ENCODE measurements at regions not wholly inside any gene's neighbourhood (a gene's known extent, or its start where the extent isn't known, plus 50 kb on each side); places are given as distances from the start of the nearest gene placed in this dataset.

- H3K27me3 Mint-ChIP-seq (ENCODE audit: low read depth), result peaks cover 2% of the 10 kb centered on the region
These were observed 78.4 kb upstream of the WNT7B start for GRCh38 chr22:46055181-46055875.

More at GRCh38 chr22:46055181-46055875, 78.4 kb upstream of the WNT7B start:
- Histone ChIP-seq H2BK120ac (ENCODE audit: low read depth, low read length, poor library complexity, severe bottlenecking) (no peak overlapping the region), H3K4me2 (ENCODE audit: insufficient read depth, insufficient read length, low read length) (no peak overlapping the region), H4K91ac (ENCODE audit: insufficient read length, low read depth, low read length) (no peak overlapping the region), H3T11ph (ENCODE audit: low read length) (no peak overlapping the region), H2BK15ac (ENCODE audit: low read depth, low read length) (no peak overlapping the region), H2AK5ac (ENCODE audit: insufficient read length, low read length) (no peak overlapping the region), H4K20me1 (ENCODE audit: control insufficient read depth, insufficient read depth, insufficient read length) (no peaks in the 10 kb centered on the region), H3K27me3 (ENCODE audit: insufficient read depth, low read length) (no peaks in the 10 kb centered on the region), H3K18ac (ENCODE audit: insufficient read length, low read depth, low read length) (no peak overlapping the region), H2AFZ (ENCODE audit: low read length) (no peak overlapping the region), H3K23me2 (ENCODE audit: insufficient read length, low read depth, low read length, poor library complexity, severe bottlenecking) (no peaks in the 10 kb centered on the region), H4K8ac (replicated peaks; ENCODE audit: insufficient read length, low read depth, low read length) (no peak overlapping the region), H3K9me3 (ENCODE audit: control insufficient read depth, low read depth, low read length) (no peaks in the 10 kb centered on the region), H4K5ac (ENCODE audit: insufficient read length, low read depth, low read length) (no peak overlapping the region), H3K27ac (ENCODE audit: insufficient read length, low read depth, low read length) (no peak overlapping the region), H3K23ac (ENCODE audit: insufficient read length, low read depth, low read length) (no peak overlapping the region), H3K56ac (ENCODE audit: insufficient read length, low read depth, low read length) (no peak overlapping the region), H2BK12ac (ENCODE audit: insufficient read length, low read depth, low read length) (no peak overlapping the region), H2BK5ac (ENCODE audit: insufficient read length, low read length) (no peak overlapping the region), H2BK20ac (ENCODE audit: low read depth, low read length, poor library complexity, severe bottlenecking) (no peak overlapping the region), H3K79me2 (ENCODE audit: insufficient read depth, low read length) (no peaks in the 10 kb centered on the region), H3K79me1 (ENCODE audit: insufficient read depth, low read depth, low read length, poor library complexity, severe bottlenecking) (no peaks in the 10 kb centered on the region), H3K9ac (ENCODE audit: extremely low read depth, insufficient read length, low read length) (no peak overlapping the region), H3K14ac (ENCODE audit: insufficient read depth, low read length) (no peak overlapping the region), H3K4me1 (ENCODE audit: insufficient read depth, low read length) (no peaks in the 10 kb centered on the region), H3K4ac (ENCODE audit: low read depth, low read length) (no peak overlapping the region)
- Mint-ChIP-seq H3K27ac (no peak overlapping the region), H3K4me3 (no peak overlapping the region), H3K4me1 (peaks cover 0 to 7% of the 10 kb centered on the region in 2 experiments; a peak in 2 of 4 replicates), H3K9me3 (no peaks in the 10 kb centered on the region), H3K36me3 (ENCODE audit: insufficient read depth in 1 of 3, low read depth in 3 of 3) (no peaks in the 10 kb centered on the region)
- no peak for TF ChIP-seq CTCF (conservative IDR thresholded peaks at IDR 0.05)
- WGBS (ENCODE audit: extremely low coverage, insufficient read length, low lambda C conversion rate), result no CpG with 5 or more reads among the region's 17 CpGs
- no peak for DNase-seq
